ENCODE measurements at regions not wholly inside any gene's neighbourhood (a gene's known extent, or its start where the extent isn't known, plus 50 kb on each side); places are given as distances from the start of the nearest gene placed in this dataset.

- Histone ChIP-seq H3K14ac (ENCODE audit: insufficient read length) (no peak overlapping the region), H3K9ac (replicated peaks in 1 of 4; ENCODE audit: extremely low read depth in 1 of 4, low read depth in 3 of 4, low read length in 3 of 4) (no peak overlapping the region), H4K91ac (replicated peaks; ENCODE audit: insufficient read length, low read length) (no peak overlapping the region), H3K23ac (ENCODE audit: insufficient read length) (no peak overlapping the region), H2AFZ (ENCODE audit: low read length) (no peak overlapping the region), H3K79me2 (ENCODE audit: control insufficient read depth in 1 of 2, insufficient read depth in 2 of 2, low read length in 2 of 2) (no peaks in the 10 kb centered on the region), H4K8ac (ENCODE audit: extremely low read depth, insufficient read depth, low read length) (no peak overlapping the region), H3K56ac (replicated peaks; ENCODE audit: insufficient read length, low read depth, low read length) (no peak overlapping the region), H3K27me3 (replicated peaks in 1 of 4; ENCODE audit: control insufficient read depth in 3 of 4, extremely low read depth in 1 of 4, insufficient read depth in 3 of 4, low read length in 3 of 4) (no peaks in the 10 kb centered on the region), H3K4me1 (replicated peaks in 1 of 4; ENCODE audit: control insufficient read depth in 3 of 4, insufficient read depth in 4 of 4, low read length in 3 of 4) (peaks cover 2 to 8% (median 7%) of the 10 kb centered on the region in 4 experiments; a peak in 4 of 7 replicates), H2BK120ac (replicated peaks; ENCODE audit: low read depth, low read length) (no peak overlapping the region), H2BK20ac (ENCODE audit: low read length) (no peak overlapping the region), H4K20me1 (replicated peaks in 1 of 2; ENCODE audit: control insufficient read depth in 1 of 2, insufficient read depth in 2 of 2, low read length in 2 of 2) (no peaks in the 10 kb centered on the region), H2AK5ac (ENCODE audit: low read depth, low read length) (no peak overlapping the region), H2BK15ac (ENCODE audit: low read length) (no peak overlapping the region), H3K79me1 (ENCODE audit: low read depth, low read length) (no peaks in the 10 kb centered on the region), H2BK5ac (ENCODE audit: low read depth, low read length) (no peak overlapping the region), H3K9me3 (ENCODE audit: insufficient read depth in 2 of 2, low read depth in 1 of 2, low read length in 1 of 2) (no peaks in the 10 kb centered on the region), H4K5ac (ENCODE audit: insufficient read length, low read depth, low read length) (no peak overlapping the region), H3K4me3 (ENCODE audit: extremely low read depth in 1 of 4, insufficient read depth in 2 of 4, low read depth in 3 of 4, low read length in 4 of 4) (no peak overlapping the region), H3K36me3 (ENCODE audit: control insufficient read depth in 2 of 4, insufficient read depth in 4 of 4, low read length in 3 of 4) (no peaks in the 10 kb centered on the region), H2BK12ac (ENCODE audit: low read depth, low read length) (no peak overlapping the region), H3K4ac (replicated peaks; ENCODE audit: insufficient read length, low read depth, low read length) (no peak overlapping the region), H3K23me2 (ENCODE audit: low read depth, low read length) (no peaks in the 10 kb centered on the region), H3K27ac (ENCODE audit: low read depth, low read length) (no peak overlapping the region), H3K18ac (ENCODE audit: extremely low read depth, low read length) (no peak overlapping the region), H3K4me2 (ENCODE audit: insufficient read depth in 1 of 2, low read depth in 2 of 2, low read length in 2 of 2) (no peak overlapping the region)
- POLR2A ChIA-PET (ENCODE audit: partially characterized antibody) = no interaction called here
- DNase-seq (ENCODE audit: low read depth in 1 of 2, low spot score in 2 of 2) = no peak
- CTCF ChIA-PET (ENCODE audit: partially characterized antibody) = no interaction called here
- no peak for FAIRE-seq
- TF ChIP-seq HDAC2 (IDR thresholded peaks at IDR 0.05; ENCODE audit: borderline replicate concordance in 1 of 2, low read depth in 2 of 2, low read length in 2 of 2) = no peak
- no peak for TF ChIP-seq SAP30 (IDR thresholded peaks at IDR 0.05; ENCODE audit: insufficient read depth, insufficient replicate concordance, low read length)
- TF ChIP-seq, protein P1, sequence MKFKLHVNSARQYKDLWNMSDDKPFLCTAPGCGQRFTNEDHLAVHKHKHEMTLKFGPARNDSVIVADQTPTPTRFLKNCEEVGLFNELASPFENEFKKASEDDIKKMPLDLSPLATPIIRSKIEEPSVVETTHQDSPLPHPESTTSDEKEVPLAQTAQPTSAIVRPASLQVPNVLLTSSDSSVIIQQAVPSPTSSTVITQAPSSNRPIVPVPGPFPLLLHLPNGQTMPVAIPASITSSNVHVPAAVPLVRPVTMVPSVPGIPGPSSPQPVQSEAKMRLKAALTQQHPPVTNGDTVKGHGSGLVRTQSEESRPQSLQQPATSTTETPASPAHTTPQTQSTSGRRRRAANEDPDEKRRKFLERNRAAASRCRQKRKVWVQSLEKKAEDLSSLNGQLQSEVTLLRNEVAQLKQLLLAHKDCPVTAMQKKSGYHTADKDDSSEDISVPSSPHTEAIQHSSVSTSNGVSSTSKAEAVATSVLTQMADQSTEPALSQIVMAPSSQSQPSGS (IDR thresholded peaks at IDR 0.05; ENCODE audit: low read length) = no peak
- TF ChIP-seq CTBP2 (IDR thresholded peaks at IDR 0.05; ENCODE audit: borderline replicate concordance, insufficient read depth, insufficient read length, low read length) = no peak
- TF ChIP-seq POLR2AphosphoS5 (IDR thresholded peaks at IDR 0.05; ENCODE audit: low read depth, low read length) = no peak
- no peak for TF ChIP-seq SP1 (IDR thresholded peaks at IDR 0.05; ENCODE audit: low read depth, low read length)
- TF ChIP-seq SIN3A (conservative IDR thresholded peaks at IDR 0.05 in 1 of 2, IDR thresholded peaks at IDR 0.05 in 1 of 2; ENCODE audit: low read depth in 1 of 2, low read length in 2 of 2) = no peak
- TF ChIP-seq ZNF274 (IDR thresholded peaks at IDR 0.05; ENCODE audit: borderline replicate concordance, extremely low read depth, low read length) = no peak
- 91% methylated on average over 1 of the region's 1 CpG; no CpG with 5 or more reads in 1 of the 2 experiments for WGBS, 2 experiments (ENCODE audit: extremely low coverage in 1 of 2, insufficient coverage in 1 of 2, insufficient read length in 1 of 2, insufficient replicate concordance in 2 of 2, low coverage in 1 of 2, low lambda C conversion rate in 2 of 2, missing lambda C conversion rate in 1 of 2)
Measured at GRCh38 chr4:111214371-111214770, 591.5 kb upstream of the PITX2 start.
